ENCODE measurements at regions not wholly inside any gene's neighbourhood (a gene's known extent, or its start where the extent isn't known, plus 50 kb on each side); places are given as distances from the start of the nearest gene placed in this dataset.

DNA sequence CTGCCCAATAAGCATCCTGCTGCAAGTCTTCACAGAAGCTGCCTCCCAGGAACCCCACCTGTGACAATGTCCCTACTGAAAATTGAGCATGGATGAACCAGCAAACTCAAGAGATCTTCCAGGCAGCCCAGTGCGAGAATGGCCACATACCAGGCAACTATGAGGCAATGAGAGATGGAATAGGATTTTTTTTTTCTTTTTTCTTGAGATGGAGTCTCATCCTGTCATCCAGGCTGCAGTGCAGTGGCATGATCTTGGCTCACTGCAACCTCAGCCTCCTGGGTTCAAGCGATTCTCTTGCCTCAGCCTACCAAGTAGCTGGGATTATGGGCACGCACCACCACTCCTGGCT lies 60.9 kb upstream of the ARL8B start:
- no peaks in the 10 kb centered on the region for H3K9me3 ChIP-seq
- H3K4me3 ChIP-seq = no peak overlapping the region
- ATAC-seq = no peak
- 80 to 87% methylated on average over 3 of the region's 3 CpGs for WGBS, 2 donors
- peaks cover 7% of the 10 kb centered on the region for H3K4me1 ChIP-seq
- intact Hi-C loops (cut with DNase I) = loop anchor here (5.0 kb wide), 1 partner anchor 349 kb away; no protein-coding TSS in a partner anchor
- no peaks in the 10 kb centered on the region for H3K27me3 ChIP-seq
- H3K36me3 ChIP-seq (replicated peaks in 1 of 2; ENCODE audit: insufficient read depth in 1 of 2, low read depth in 2 of 2) = no peaks in the 10 kb centered on the region
- DNase-seq = no peak
- H3K27ac ChIP-seq = no peak overlapping the region
- TF ChIP-seq, protein P1, sequence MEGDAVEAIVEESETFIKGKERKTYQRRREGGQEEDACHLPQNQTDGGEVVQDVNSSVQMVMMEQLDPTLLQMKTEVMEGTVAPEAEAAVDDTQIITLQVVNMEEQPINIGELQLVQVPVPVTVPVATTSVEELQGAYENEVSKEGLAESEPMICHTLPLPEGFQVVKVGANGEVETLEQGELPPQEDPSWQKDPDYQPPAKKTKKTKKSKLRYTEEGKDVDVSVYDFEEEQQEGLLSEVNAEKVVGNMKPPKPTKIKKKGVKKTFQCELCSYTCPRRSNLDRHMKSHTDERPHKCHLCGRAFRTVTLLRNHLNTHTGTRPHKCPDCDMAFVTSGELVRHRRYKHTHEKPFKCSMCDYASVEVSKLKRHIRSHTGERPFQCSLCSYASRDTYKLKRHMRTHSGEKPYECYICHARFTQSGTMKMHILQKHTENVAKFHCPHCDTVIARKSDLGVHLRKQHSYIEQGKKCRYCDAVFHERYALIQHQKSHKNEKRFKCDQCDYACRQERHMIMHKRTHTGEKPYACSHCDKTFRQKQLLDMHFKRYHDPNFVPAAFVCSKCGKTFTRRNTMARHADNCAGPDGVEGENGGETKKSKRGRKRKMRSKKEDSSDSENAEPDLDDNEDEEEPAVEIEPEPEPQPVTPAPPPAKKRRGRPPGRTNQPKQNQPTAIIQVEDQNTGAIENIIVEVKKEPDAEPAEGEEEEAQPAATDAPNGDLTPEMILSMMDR (IDR thresholded peaks at IDR 0.05) = no peak
- no peak for TF ChIP-seq POLR2A (IDR thresholded peaks at IDR 0.05)

DNA sequence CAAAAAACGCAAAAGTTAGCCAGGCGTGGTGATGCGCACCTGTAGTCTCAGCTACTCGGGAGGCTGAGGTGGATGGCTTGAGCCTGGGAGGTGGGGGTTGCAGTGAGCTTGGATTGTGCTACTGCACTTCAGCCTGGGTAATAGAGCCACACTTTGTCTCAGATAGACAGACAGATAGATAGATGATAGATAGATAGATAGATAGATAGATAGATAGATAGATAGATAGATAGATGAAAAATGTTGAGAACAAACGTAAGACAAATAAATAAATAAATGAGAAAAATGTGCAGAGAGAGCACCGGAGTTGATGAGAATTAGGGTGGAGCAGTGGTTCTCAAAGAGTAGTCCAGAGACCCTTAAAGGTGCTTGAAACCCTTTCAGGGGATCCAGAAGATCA lies 58.4 kb upstream of the ARL8B start:
- Histone ChIP-seq H3K4me1 (no peaks in the 10 kb centered on the region), H3K27ac (no peak overlapping the region), H3K27me3 (no peaks in the 10 kb centered on the region), H3K4me3 (no peak overlapping the region), H3K9me3 (no peaks in the 10 kb centered on the region), H3K36me3 (replicated peaks in 1 of 2; ENCODE audit: insufficient read depth in 1 of 2, low read depth in 2 of 2) (no peaks in the 10 kb centered on the region)
- no peak for TF ChIP-seq POLR2A (IDR thresholded peaks at IDR 0.05)
- TF ChIP-seq, protein P1 (IDR thresholded peaks at IDR 0.05) = no peak
- 90 to 93% methylated on average over 6 of the region's 6 CpGs for WGBS, 2 donors
- ATAC-seq = no peak
- DNase-seq = no peak
- intact Hi-C loops (cut with DNase I) = loop anchor here (5.0 kb wide), 1 partner anchor 351 kb away; no protein-coding TSS in a partner anchor

DNA sequence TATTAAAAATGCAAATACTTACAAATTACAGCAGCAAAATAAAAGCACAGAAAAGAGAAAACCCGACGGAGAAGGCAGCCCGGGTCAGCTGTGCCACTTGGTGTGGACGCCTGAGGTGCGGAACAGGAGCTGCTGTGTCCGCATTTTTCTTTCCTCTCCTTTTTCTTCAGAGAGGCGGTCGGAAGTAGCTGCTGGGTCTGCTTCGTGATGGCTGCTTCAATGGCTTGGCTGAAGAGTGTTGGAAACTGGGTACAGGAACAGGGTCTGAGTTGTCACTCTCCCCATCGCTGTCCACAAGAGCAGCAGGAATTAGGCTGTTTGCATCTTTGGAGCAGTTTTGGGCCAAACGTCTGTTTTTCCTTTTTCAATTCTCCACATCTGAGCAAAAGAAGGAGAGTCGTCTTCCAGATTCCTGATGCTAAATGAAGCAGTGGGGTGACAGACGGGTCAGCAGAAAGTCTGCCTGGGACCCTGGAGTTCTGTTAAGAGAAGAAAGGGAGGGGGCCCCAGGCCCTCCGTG lies 53.5 kb upstream of the ARL8B start:
- no peak overlapping the region for H3K27ac ChIP-seq
- 69 to 70% methylated on average over 13 to 14 of the region's 14 CpGs for WGBS, 2 donors
- intact Hi-C loops (cut with DNase I) = no loop called here
- no peaks in the 10 kb centered on the region for H3K9me3 ChIP-seq
- ATAC-seq = no peak
- no peaks in the 10 kb centered on the region for H3K27me3 ChIP-seq
- H3K4me3 ChIP-seq = no peak overlapping the region
- DNase-seq = no peak
- no peaks in the 10 kb centered on the region for H3K36me3 ChIP-seq (replicated peaks in 1 of 2; ENCODE audit: insufficient read depth in 1 of 2, low read depth in 2 of 2)
- TF ChIP-seq, protein P1 (IDR thresholded peaks at IDR 0.05) = no peak
- TF ChIP-seq POLR2A (IDR thresholded peaks at IDR 0.05) = no peak
- no peaks in the 10 kb centered on the region for H3K4me1 ChIP-seq

DNA sequence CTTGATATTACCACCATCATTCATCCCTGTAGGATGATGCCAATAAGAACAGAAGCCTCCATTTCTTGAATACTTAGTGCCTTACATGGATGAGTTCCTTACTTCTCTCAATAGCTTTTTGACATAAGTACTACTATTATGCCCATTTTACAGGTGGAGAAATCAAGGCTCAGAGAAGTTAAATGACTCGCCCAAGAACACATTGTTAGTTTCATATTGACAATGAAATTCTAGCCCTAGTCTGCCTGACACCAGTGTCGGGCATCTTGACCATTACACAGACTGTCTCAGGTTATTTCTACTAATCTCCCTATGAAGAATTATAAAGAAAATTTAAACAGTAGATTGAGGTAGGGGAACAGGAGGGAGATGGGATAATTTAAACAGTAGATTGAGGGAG lies 52.5 kb upstream of the ARL8B start:
- intact Hi-C loops (cut with DNase I) = no loop called here
- no peak for DNase-seq
- Histone ChIP-seq H3K4me1 (no peaks in the 10 kb centered on the region), H3K27ac (no peak overlapping the region), H3K27me3 (no peaks in the 10 kb centered on the region), H3K9me3 (no peaks in the 10 kb centered on the region), H3K4me3 (no peak overlapping the region), H3K36me3 (replicated peaks in 1 of 2; ENCODE audit: insufficient read depth in 1 of 2, low read depth in 2 of 2) (no peaks in the 10 kb centered on the region)
- WGBS, 2 donors = 79 to 85% methylated on average over 2 of the region's 2 CpGs
- TF ChIP-seq, protein P1 (IDR thresholded peaks at IDR 0.05) = no peak
- TF ChIP-seq POLR2A (IDR thresholded peaks at IDR 0.05) = no peak
- ATAC-seq = no peak

DNA sequence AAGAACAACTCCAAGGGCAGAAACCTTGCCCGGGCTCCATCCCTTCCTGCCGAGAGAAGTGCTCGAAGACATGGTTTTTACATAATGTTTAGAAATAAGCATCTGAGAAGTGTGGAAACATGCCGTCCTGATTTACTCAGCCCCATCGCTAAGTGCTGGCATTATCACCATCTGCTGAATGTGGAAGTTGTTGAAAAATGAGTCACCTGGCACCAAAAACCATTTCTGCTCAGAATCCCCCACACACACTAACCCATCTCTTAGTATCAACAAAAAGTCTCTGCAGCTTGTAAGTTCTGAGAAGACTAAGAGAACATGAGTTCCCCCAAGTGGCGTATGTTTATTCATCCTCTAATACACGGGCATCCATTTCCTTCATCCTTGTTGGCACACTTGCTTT lies 51.0 kb upstream of the ARL8B start:
- Histone ChIP-seq H3K27me3 (no peaks in the 10 kb centered on the region), H3K36me3 (replicated peaks in 1 of 2; ENCODE audit: insufficient read depth in 1 of 2, low read depth in 2 of 2) (no peaks in the 10 kb centered on the region), H3K4me1 (no peaks in the 10 kb centered on the region), H3K9me3 (no peaks in the 10 kb centered on the region), H3K27ac (no peak overlapping the region), H3K4me3 (no peak overlapping the region)
- DNase-seq (no peak), ATAC-seq (no peak)
- 57 to 70% methylated on average over 7 of the region's 7 CpGs for WGBS, 2 donors
- no peak for TF ChIP-seq POLR2A (IDR thresholded peaks at IDR 0.05)
- TF ChIP-seq, protein P1 (IDR thresholded peaks at IDR 0.05) = no peak
- intact Hi-C loops (cut with DNase I) = no loop called here

Measured in body of pancreas (tissue), 4 donors.